ENCODE measurements at regions not wholly inside any gene's neighbourhood (a gene's known extent, or its start where the extent isn't known, plus 50 kb on each side); places are given as distances from the start of the nearest gene placed in this dataset.

- DNase-seq (ENCODE audit: extremely low read depth, low read depth, low spot score) = no peak
These were observed 476.2 kb upstream of the SULF2 start for GRCh38 chr20:48261398-48261910.

- DNase-seq (ENCODE audit: extremely low read depth, low read depth, low spot score) = no peak
These were observed 475.0 kb upstream of the SULF2 start for GRCh38 chr20:48260129-48260756.

GRCh38 chr20:48259456-48259855 lies 474.2 kb upstream of the SULF2 start:
- no peak for DNase-seq (ENCODE audit: extremely low read depth, low read depth, low spot score)

GRCh38 chr20:48257833-48258232 lies 472.6 kb upstream of the SULF2 start:
- DNase-seq (ENCODE audit: extremely low read depth, low read depth, low spot score) = no peak

GRCh38 chr20:48247961-48248360 lies 462.7 kb upstream of the SULF2 start:
- no peak for DNase-seq (ENCODE audit: extremely low read depth, low read depth, low spot score)

GRCh38 chr20:48246061-48246790 lies 460.9 kb upstream of the SULF2 start:
- no peak for DNase-seq (ENCODE audit: extremely low read depth, low read depth, low spot score)

- no peak for DNase-seq (ENCODE audit: extremely low read depth, low read depth, low spot score)
These were observed 457.3 kb upstream of the SULF2 start for GRCh38 chr20:48242623-48243022.

- no peak for DNase-seq (ENCODE audit: extremely low read depth, low read depth, low spot score)
These were observed 456.2 kb upstream of the SULF2 start for GRCh38 chr20:48241482-48241881.

GRCh38 chr20:48238781-48239180 lies 453.5 kb upstream of the SULF2 start:
- DNase-seq (ENCODE audit: extremely low read depth, low read depth, low spot score) = no peak

GRCh38 chr20:48238326-48238725 lies 453.0 kb upstream of the SULF2 start:
- no peak for DNase-seq (ENCODE audit: extremely low read depth, low read depth, low spot score)

GRCh38 chr20:48236000-48236970 lies 451.0 kb upstream of the SULF2 start:
- no peak for DNase-seq (ENCODE audit: extremely low read depth, low read depth, low spot score)

- no peak for DNase-seq (ENCODE audit: extremely low read depth, low read depth, low spot score)
These were observed 449.7 kb upstream of the SULF2 start for GRCh38 chr20:48234951-48235350.

GRCh38 chr20:48231253-48231930 lies 446.1 kb upstream of the SULF2 start:
- no peak for DNase-seq (ENCODE audit: extremely low read depth, low read depth, low spot score)

- DNase-seq (ENCODE audit: extremely low read depth, low read depth, low spot score) = no peak
These were observed 444.9 kb upstream of the SULF2 start for GRCh38 chr20:48230216-48230615.

- no peak for DNase-seq (ENCODE audit: extremely low read depth, low read depth, low spot score)
These were observed 442.1 kb upstream of the SULF2 start for GRCh38 chr20:48227381-48227780.

GRCh38 chr20:48226642-48227041 lies 441.4 kb upstream of the SULF2 start:
- DNase-seq (ENCODE audit: extremely low read depth, low read depth, low spot score) = no peak

GRCh38 chr20:48224533-48225050 lies 439.3 kb upstream of the SULF2 start:
- DNase-seq (ENCODE audit: extremely low read depth, low read depth, low spot score) = no peak

GRCh38 chr20:48223715-48224114 lies 438.4 kb upstream of the SULF2 start:
- DNase-seq (ENCODE audit: extremely low read depth, low read depth, low spot score) = no peak

GRCh38 chr20:48222595-48223180 lies 437.4 kb upstream of the SULF2 start:
- DNase-seq (ENCODE audit: extremely low read depth, low read depth, low spot score) = no peak

- no peak for DNase-seq (ENCODE audit: extremely low read depth, low read depth, low spot score)
These were observed 434.9 kb upstream of the SULF2 start for GRCh38 chr20:48220033-48220633.

All from glomerular endothelial cell (primary cell).